Fibroblast of lung (primary cell): ENCODE measurements at regions not wholly inside any gene's neighbourhood (a gene's known extent, or its start where the extent isn't known, plus 50 kb on each side); places are given as distances from the start of the nearest gene placed in this dataset.
"Not testable (repeated sequence)": the region's sequence is repeated elsewhere in the genome, so short reads cannot be mapped to it uniquely, and the experiment has no call there.

Source experiments
- DNase-seq, 2 donors: peaks; one replicate each; pipeline versions ENCODE4 v3.0.0 to v3.0.0-alpha.2; 2010; ENCODE audit warnings: low read depth in 2 of 2
- H2AFZ ChIP-seq: 2 replicates; pipeline ENCODE4 v1.5.1; 2012; ENCODE audit warnings: low read length, control low read depth, inconsistent platforms
- H3K27ac ChIP-seq: 2 replicates; pipeline ENCODE4 v1.5.1; 2011; ENCODE audit warnings: low read length, control low read depth; ENCODE audit not compliant: insufficient read depth
- H3K27me3 ChIP-seq: 2 replicates; pipeline ENCODE4 v1.5.1; 2011; ENCODE audit warnings: mild to moderate bottlenecking, low read length; ENCODE audit not compliant: control insufficient read depth, insufficient read depth
- H3K36me3 ChIP-seq: 2 replicates; pipeline ENCODE4 v1.5.1; 2011; ENCODE audit warnings: low read length; ENCODE audit not compliant: control insufficient read depth, insufficient read depth
- H3K4me1 ChIP-seq: 2 replicates; pipeline ENCODE4 v1.5.1; 2011; ENCODE audit warnings: low read length; ENCODE audit not compliant: control insufficient read depth, insufficient read depth; ENCODE audit errors: extremely low read depth
- H3K4me2 ChIP-seq: 2 replicates; pipeline ENCODE4 v1.5.1; 2011; ENCODE audit warnings: low read length, control low read depth; ENCODE audit not compliant: insufficient read depth; ENCODE audit errors: extremely low read depth
- H3K4me3 ChIP-seq, 4 experiments: fragments of 200-600 bp in 1 of 4; sonication (generic) in 1 of 4; replicated peaks in 1 of 4; 2 replicates each; pipeline ENCODE4 v1.5.1; 2011 to 2016; ENCODE audit warnings: low read length in 4 of 4, low read depth in 3 of 4, mild to moderate bottlenecking in 3 of 4, control low read depth in 2 of 4, inconsistent platforms in 1 of 4, mixed read lengths in 1 of 4; ENCODE audit not compliant: insufficient read depth in 1 of 4; ENCODE audit errors: control extremely low read depth in 1 of 4
- H3K79me2 ChIP-seq: 2 replicates; pipeline ENCODE4 v1.5.1; 2012; ENCODE audit warnings: mild to moderate bottlenecking, low read length, inconsistent platforms; ENCODE audit not compliant: control insufficient read depth, insufficient read depth
- H3K9ac ChIP-seq: 2 replicates; pipeline ENCODE4 v1.5.1; 2011; ENCODE audit warnings: mild to moderate bottlenecking, low read length, control low read depth; ENCODE audit not compliant: insufficient read depth
- H3K9me3 ChIP-seq: 2 replicates; pipeline ENCODE4 v1.5.1; 2012; ENCODE audit warnings: low read depth, low read length; ENCODE audit not compliant: control insufficient read depth, insufficient read depth
- H4K20me1 ChIP-seq: 2 replicates; pipeline ENCODE4 v1.5.1; 2011; ENCODE audit warnings: low read length; ENCODE audit not compliant: control insufficient read depth, insufficient read depth; ENCODE audit errors: extremely low read depth
- CTCF ChIP-seq, 2 donors: IDR thresholded peaks in 1 of 2; conservative IDR thresholded peaks in 1 of 2; 1 replicate in 1 of 2; 2 replicates in 1 of 2; pipeline ENCODE4 v1.5.1; 2011 to 2012; ENCODE audit warnings: low read length in 2 of 2, control low read depth in 1 of 2, inconsistent platforms in 1 of 2, low read depth in 1 of 2, mild to moderate bottlenecking in 1 of 2
- EZH2 ChIP-seq: IDR thresholded peaks from 2 replicates; pipeline ENCODE4 v1.5.1; 2012; ENCODE audit warnings: low read length, control low read depth, mild to moderate bottlenecking; ENCODE audit errors: missing control alignments

GRCh38 chr11:91998481-91998880 is 226.1 kb upstream of the FAT3 start:
- no peaks in the 10 kb centered on the region for H3K4me1 ChIP-seq
- H3K27ac ChIP-seq = no peak overlapping the region
- H3K27me3 ChIP-seq = no peaks in the 10 kb centered on the region
- no peaks in the 10 kb centered on the region for H3K9me3 ChIP-seq
- H3K4me2 ChIP-seq = no peak overlapping the region
- no peaks in the 10 kb centered on the region for H3K36me3 ChIP-seq
- H3K9ac ChIP-seq = no peak overlapping the region
- H3K4me3 ChIP-seq = no peak overlapping the region
- no peaks in the 10 kb centered on the region for H4K20me1 ChIP-seq
- TF ChIP-seq CTCF (conservative IDR thresholded peaks at IDR 0.05 in 1 of 2, IDR thresholded peaks at IDR 0.05 in 1 of 2; ENCODE audit: low read depth in 1 of 2, low read length in 2 of 2) (no peak), EZH2 (no peak)
- H2AFZ ChIP-seq = no peak overlapping the region
- no peak for DNase-seq
- H3K79me2 ChIP-seq = no peaks in the 10 kb centered on the region

GRCh38 chr11:91997226-91997625 is 227.4 kb upstream of the FAT3 start:
- no peak overlapping the region for H2AFZ ChIP-seq
- no peak overlapping the region for H3K27ac ChIP-seq
- H3K9ac ChIP-seq = no peak overlapping the region
- DNase-seq = no peak
- TF ChIP-seq CTCF (conservative IDR thresholded peaks at IDR 0.05 in 1 of 2, IDR thresholded peaks at IDR 0.05 in 1 of 2; ENCODE audit: low read depth in 1 of 2, low read length in 2 of 2) (no peak), EZH2 (no peak)
- H3K36me3 ChIP-seq = no peaks in the 10 kb centered on the region
- no peaks in the 10 kb centered on the region for H3K9me3 ChIP-seq
- no peaks in the 10 kb centered on the region for H3K79me2 ChIP-seq
- H4K20me1 ChIP-seq = no peaks in the 10 kb centered on the region
- H3K4me3 ChIP-seq = no peak overlapping the region
- H3K4me1 ChIP-seq = no peaks in the 10 kb centered on the region
- no peaks in the 10 kb centered on the region for H3K27me3 ChIP-seq
- H3K4me2 ChIP-seq = no peak overlapping the region

- no peak overlapping the region for H2AFZ ChIP-seq
- H3K27me3 ChIP-seq = no peaks in the 10 kb centered on the region
- no peak overlapping the region for H3K4me2 ChIP-seq
- no peak for DNase-seq
- H3K9ac ChIP-seq = no peak overlapping the region
- H3K36me3 ChIP-seq = no peaks in the 10 kb centered on the region
- no peaks in the 10 kb centered on the region for H3K79me2 ChIP-seq
- no peak for TF ChIP-seq CTCF (conservative IDR thresholded peaks at IDR 0.05 in 1 of 2, IDR thresholded peaks at IDR 0.05 in 1 of 2; ENCODE audit: low read depth in 1 of 2, low read length in 2 of 2)
- no peak for TF ChIP-seq EZH2
- H4K20me1 ChIP-seq = no peaks in the 10 kb centered on the region
- no peak overlapping the region for H3K27ac ChIP-seq
- H3K4me3 ChIP-seq = no peak overlapping the region
- H3K4me1 ChIP-seq = no peaks in the 10 kb centered on the region
- H3K9me3 ChIP-seq = no peaks in the 10 kb centered on the region
Observed at GRCh38 chr11:91996526-91996925, 228.1 kb upstream of the FAT3 start.

- not testable (repeated sequence) for H3K4me2 ChIP-seq, H3K79me2 ChIP-seq, DNase-seq, H3K4me1 ChIP-seq, H3K27ac ChIP-seq, H3K9ac ChIP-seq, H3K9me3 ChIP-seq, H3K4me3 ChIP-seq, H2AFZ ChIP-seq, H4K20me1 ChIP-seq, H3K36me3 ChIP-seq, H3K27me3 ChIP-seq
Observed at GRCh38 chr11:91988443-91988842, 236.2 kb upstream of the FAT3 start.
